ENCODE measurements at regions not wholly inside any gene's neighbourhood (a gene's known extent, or its start where the extent isn't known, plus 50 kb on each side); places are given as distances from the start of the nearest gene placed in this dataset.

DNA sequence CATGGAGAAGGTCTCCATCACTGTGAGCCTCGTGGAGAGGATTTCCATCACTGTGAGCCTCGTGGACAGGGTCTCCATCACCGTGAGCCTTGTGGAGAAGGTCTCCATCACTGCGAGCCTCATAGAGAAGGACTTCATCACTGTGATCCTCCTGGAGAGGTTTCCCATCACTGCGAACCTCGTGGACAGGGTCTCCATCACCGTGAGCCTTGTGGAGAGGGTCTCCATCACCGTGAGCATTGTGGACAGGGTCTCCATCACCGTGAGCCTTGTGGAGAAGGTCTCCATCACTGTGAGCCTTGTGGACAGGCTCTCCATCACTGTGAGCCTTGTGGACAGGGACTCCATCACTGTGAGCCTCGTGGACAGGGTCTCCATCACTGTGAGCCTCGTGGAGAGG lies 140.4 kb downstream of the ERMARD start:
- TF ChIP-seq, protein P1, sequence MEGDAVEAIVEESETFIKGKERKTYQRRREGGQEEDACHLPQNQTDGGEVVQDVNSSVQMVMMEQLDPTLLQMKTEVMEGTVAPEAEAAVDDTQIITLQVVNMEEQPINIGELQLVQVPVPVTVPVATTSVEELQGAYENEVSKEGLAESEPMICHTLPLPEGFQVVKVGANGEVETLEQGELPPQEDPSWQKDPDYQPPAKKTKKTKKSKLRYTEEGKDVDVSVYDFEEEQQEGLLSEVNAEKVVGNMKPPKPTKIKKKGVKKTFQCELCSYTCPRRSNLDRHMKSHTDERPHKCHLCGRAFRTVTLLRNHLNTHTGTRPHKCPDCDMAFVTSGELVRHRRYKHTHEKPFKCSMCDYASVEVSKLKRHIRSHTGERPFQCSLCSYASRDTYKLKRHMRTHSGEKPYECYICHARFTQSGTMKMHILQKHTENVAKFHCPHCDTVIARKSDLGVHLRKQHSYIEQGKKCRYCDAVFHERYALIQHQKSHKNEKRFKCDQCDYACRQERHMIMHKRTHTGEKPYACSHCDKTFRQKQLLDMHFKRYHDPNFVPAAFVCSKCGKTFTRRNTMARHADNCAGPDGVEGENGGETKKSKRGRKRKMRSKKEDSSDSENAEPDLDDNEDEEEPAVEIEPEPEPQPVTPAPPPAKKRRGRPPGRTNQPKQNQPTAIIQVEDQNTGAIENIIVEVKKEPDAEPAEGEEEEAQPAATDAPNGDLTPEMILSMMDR (conservative IDR thresholded peaks at IDR 0.05) = no peak
- no peak for TF ChIP-seq ZFX (IDR thresholded peaks at IDR 0.05)

Data from C4-2B (cell line).